NCI-H1694 treated with DMSO at 0.1 percent for 48 hours (cell line): ENCODE measurements at regions not wholly inside any gene's neighbourhood (a gene's known extent, or its start where the extent isn't known, plus 50 kb on each side); places are given as distances from the start of the nearest gene placed in this dataset.

Experiments used
- DNase-seq: peaks from one replicate; lab custom pipeline; 2025; lab: John Stamatoyannopoulos, UW

DNA sequence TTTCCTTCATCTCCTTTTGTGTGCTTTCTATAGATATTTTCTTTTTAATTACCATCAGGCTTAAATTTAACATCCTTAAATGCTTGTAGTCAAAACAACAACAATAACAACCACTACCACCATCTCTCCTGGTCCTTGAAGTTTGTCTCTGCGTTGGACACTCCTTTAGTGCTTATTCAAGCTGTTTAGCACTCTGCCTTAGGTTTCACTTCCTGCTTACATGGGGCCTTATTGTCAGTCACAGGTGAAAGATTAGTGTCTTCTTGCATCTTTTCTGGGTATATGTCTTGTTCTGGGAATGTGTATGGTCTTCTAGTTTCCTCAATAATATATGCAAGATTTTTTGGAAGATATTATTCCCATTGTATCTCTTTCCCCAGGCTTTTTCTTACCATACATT lies 240.1 kb upstream of the NXPH2 start:
- no peak for DNase-seq

DNA sequence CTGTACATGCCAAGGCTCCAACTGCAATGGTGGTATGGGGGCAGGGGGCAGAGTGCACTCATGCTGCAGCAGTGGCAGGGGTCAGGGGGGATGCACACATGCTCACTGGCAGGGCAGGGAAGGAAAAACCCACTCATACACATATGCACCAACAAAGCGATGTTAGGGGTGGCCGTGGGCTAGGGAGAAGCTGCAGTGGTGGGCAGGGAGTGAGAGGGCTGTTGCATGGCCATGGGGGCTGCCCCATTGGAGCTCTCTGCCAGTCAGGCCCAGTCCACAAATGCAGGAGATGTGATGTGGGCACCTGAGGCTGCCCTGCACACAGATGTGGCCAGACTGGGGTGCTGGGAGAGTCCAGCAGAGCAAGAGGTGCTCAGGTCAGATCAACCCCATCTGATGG lies 238.1 kb upstream of the NXPH2 start:
- DNase-seq = no peak

DNA sequence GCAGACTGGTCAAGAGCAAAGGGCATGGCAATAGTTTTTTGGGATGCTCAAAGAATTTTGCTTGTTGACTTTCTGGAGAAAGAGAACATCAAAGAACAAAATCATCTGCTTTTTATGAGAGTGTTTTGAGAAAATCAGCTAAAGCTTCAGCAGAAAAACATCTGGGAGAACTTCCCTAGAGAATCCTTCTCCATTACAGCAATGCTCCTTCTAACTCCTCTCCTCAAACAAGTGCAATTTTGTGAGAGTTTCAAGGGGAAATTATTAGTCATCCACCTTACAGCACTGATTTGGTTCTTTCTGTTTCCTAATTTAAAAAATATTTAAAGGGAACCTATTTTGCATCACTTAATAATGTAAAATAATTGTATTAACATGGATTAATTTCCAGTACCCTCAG lies 226.9 kb upstream of the NXPH2 start:
- DNase-seq = no peak

DNA sequence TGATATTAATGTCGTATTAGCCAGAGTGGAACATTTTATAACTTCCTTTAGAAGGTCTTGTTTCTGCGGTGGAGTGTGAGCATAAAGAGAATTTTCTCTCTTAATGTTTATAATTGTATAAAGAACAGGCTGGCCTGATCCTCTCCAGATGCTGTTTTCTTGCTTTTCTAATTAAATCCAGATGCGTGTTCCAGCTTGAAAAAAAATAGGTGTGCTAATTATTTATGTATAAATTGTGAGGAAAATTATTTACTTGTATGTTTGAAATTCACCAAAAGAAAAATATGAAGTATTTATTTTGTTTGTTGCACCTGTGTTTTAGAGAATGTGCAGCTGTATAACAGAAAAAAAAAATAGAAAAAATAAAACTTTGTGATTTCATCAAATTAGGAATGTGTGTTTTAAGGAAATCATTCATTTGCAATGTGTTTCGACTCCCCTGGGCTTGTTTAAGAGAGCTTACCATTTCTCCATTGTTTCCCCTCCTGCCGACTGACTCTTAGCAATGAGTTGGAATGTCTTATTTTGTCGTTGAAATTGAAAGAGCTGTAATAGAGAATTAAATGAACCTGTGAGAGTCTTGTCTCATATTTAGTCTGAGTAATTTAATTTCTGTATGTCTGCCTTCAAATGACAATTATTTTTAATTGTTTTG lies 220.1 kb upstream of the NXPH2 start:
- no peak for DNase-seq

DNA sequence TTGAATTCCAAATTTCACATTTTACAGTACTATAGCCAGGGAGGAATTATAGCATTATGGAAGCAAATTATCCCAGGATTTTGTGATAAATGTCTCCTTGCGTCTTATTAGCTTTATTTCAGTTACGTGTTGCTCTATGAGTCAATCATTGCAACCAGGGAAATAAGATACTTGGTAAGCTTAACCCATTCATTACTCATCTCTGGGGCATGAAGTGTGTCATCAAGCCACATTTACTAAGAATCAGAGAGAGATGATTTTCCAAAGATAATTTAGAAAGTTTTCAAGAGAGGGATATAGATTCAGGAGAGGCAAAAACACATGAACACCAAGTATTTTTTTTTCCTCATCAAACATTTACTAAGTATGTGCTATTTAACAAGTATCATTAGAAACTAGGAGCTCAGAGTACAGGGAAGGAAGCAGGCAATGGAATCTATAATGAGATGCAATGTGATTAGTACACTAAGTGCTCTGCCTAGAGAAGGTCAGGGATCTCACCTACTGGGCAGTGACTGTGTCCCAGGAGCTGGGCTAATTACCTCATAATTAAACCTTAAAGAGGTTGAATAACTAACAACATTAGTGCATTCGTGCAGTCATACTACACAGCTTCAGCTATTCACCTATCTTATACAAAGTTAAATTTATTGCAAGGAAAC lies 217.8 kb upstream of the NXPH2 start:
- no peak for DNase-seq

DNA sequence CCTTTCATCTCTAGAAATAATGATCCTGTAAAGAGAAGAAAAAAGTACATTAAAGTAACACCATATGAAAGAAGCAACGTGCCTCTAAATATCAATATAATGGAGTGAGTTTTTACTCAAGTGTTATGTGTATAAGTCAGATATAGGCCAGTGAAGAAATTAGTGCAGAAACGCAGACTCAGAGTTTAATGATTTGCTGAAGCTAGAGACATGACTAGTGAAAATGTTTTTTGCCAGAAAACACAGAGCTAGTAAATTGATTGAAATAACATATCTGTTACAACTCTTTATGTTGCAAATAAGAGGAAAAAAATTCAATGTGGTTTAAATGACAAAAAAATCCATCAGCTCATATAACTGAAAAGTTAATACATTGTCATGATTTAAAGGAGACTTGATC lies 217.2 kb upstream of the NXPH2 start:
- DNase-seq = no peak

DNA sequence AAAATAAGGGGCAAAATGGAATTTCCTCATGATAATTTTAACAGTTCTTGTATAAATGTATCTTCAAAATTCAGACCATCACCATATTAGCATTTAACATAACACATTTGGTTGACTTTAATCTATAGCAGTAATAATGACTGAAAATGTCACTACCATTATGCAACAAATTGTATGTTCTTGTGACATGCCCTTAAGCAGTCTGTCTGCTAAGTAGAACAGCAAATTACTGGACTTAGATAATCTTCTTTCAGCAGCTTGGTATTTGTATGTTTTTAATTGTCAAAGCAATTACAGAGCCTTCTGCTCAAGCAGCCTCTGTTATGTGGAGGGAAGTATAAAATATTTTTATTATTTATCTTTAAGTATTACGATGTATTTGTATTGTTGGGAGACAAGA lies 214.3 kb upstream of the NXPH2 start:
- no peak for DNase-seq

DNA sequence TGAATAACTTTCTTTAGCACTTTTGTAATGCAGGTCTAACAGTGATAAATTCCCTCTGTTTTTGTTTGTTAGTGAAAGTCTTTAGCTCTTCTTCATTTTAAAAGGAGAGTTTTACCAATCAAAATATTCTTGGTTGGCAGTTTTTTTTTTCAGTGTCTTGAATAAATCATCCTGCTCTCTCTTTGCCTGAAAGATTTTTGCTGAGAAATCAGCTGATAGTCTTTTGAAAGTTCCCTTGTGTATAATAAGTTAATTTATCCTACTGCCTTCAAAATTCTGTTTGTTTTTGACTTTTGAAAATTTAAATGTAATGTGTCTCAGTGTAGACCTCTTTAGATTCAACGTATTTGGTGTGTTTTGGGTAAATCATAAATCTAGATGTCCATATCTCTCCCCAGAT lies 205.7 kb upstream of the NXPH2 start:
- no peak for DNase-seq

DNA sequence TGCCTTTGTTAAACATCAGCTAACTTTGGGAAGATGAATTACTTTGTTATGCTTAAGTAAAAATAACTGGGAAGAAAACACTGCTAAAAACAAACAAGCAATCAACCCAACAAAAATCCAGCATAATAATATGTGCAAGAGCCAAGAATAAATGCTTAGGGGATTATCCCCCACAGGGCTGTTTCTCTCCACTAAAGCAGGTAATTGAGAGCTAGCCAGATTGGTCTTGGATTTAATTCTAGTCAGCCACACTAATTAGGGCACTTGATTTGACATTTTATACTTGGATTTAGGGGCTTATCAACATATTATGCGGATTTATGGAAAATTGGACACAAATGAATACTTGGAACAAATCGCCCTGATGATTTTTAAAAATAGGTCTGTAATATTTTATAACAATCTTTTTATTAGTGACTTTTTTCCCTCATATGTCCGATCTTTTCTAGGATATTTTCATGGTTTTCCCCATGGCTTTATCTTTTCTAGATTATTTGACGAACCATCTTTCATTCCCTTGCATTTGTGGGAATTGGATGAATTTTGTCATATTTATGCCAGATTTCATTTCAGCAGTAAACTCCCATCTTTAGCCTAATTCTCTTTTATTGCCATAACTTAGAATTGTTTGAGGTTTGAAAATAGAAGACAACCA lies 199.1 kb upstream of the NXPH2 start:
- DNase-seq = no peak

DNA sequence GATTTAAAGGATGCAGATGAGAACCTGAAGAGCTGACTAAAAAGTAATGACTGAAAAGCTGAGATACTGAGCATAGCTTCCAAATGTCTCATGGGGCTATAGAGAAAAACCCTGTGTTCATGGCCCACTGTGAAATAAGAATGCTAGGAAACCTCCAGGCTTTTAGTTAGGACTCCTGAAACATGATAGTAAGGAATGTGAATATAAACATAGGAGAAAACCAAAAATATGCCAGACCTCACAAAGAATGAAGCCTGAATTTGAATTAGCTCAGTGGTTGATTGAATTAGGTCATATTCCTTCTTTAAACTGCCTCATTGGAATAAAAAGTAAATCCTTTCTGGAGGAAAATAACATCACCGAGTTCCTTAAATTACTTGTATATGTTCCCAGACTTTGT lies 194.5 kb upstream of the NXPH2 start:
- DNase-seq = no peak

DNA sequence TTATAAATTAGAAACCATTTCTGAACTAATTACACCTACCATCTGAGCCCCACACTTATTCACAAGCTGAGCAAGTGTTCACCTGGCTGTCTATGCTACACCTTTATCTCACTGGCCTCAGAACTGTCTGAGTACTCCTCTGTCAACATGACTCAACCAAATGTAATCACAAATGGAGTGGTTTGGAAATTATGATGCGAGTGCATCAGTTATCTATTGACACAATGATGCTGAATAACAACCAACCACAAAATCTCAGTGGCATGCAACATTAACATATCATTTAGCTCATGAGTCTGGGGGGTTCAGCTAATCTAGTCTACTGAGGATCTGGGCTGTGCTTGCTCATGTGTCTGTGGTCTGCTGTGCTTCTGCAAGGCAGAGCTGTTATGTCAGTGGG lies 184.2 kb upstream of the NXPH2 start:
- DNase-seq = no peak

DNA sequence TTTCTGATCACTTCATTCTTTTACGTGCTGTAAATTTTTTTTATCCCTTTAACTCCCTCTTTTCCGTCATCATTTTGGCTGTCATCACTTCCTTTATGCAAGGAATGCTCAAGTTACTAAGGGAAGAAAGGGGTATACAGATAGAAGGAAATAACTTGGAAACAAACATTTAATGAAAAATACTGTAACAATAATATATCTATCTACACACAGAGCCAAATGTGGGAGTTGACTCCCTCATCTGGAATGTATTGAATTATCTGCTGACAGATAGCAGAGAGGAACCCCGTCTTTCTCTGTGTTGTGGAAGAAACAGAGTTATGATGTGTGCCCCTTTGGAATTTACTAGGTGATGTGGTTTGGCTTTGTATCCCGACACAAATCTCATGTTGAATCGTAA lies 182.5 kb upstream of the NXPH2 start:
- DNase-seq = no peak

DNA sequence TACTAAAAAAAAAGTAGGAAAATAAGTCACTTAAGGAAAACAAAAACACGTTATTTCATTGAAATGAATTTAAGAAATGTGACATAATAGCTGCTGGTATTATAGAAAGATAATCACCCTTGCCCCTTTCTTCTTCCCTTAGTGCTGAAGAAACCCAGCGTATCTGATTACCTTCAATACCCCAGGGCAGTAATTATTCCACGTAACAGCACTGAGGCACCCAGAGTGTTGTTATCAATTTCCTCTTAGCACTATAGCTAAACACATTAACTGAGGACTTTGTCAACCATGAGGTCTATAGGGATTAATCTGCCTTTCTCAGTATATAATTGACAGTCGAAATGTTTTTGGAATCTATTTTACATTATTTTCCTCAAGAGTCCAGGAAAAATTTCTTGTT lies 180.0 kb upstream of the NXPH2 start:
- no peak for DNase-seq

DNA sequence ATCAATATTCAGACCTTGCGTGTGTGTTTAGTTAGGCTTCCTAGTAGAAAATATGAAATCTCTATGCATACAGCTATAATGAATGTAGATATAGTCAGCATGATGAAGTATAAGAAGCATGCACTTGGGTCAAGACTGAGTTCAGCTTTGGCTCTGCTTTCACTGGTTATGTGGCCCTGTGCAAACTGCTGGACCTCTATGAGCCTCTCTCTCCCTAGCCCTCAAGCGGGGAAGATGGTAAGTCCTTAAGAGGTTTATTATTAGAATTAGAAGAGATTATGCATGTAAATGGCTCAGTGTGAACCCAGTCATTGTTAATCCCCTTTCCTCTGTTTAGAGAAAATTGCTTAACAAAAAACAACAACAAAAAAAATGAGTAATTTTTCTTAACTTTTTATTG lies 178.8 kb upstream of the NXPH2 start:
- no peak for DNase-seq

DNA sequence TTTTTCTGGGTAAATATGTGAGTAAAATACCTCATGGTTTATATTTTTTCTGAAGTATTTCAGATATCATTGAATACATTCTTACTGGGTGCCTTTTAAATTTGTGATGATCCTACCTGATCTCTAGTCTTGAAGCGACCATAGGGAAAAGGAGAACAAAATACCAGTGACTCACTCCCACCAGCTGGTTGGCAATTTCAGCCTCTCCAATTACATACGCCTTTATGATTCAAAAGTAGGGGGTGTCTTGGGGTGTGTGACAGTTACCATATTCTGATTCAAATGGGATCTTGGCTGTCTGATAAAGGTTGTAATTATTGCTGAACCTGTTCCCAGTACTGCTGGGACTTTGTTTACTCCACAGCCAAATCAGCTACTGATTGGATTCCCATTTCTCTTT lies 175.9 kb upstream of the NXPH2 start:
- no peak for DNase-seq

DNA sequence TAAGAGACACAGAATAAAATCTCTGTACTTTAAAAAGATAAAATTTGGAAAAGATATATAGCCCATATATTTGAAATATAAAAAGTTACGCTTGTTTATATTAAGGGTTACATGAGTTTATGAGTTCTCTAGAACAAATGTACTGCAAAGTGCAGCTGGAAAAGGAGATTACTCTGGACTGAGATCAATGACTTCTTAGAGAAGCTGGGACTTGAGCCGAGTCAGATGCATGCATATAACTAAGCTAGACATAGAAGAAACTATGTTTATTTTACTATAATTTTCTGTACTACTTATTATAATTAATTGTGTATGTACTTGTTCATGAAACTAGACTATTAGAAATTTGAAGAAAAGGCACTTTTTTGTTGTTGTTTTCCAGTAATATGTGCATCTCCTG lies 170.3 kb upstream of the NXPH2 start:
- no peak for DNase-seq

DNA sequence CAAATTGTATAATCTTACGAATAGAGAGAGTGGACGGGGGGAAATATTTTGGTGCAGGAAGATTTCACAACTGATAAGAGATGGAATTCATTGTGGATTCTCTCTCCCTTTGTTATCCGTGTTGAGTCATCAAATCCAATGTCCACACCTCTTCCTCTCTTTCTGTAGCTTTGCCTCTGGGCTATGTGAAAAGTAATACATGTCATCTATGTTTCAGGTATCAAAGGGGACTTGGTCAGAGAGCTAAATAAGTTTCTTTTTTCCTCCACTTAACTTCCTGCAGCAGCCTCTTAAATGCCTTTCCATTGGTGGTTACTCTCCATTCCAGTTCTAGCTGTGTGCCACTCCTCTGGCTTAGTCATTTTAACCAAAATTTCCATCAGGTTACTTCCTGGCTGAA lies 169.3 kb upstream of the NXPH2 start:
- no peak for DNase-seq

DNA sequence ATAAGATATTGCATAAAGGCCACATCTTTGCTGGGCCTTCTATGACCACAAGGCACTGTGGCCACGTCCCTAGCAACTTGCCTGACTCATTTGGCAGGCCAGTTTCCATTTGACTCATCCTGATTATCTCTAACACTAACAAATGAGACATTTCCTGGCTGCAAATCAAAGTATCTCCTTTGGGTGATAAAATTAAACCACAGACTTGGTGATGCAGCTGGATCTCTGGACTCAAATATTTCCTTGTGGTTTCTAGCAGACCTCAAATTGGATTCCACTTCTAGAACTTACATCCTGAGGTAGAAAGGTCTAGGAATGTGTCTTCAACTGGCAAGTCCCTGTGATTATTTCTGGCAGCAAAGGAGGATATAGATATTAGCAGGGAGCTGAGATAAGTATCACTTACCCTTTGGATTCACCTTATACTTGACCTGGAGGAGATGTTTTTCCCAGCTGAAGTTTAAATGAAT lies 167.9 kb upstream of the NXPH2 start:
- DNase-seq = no peak

DNA sequence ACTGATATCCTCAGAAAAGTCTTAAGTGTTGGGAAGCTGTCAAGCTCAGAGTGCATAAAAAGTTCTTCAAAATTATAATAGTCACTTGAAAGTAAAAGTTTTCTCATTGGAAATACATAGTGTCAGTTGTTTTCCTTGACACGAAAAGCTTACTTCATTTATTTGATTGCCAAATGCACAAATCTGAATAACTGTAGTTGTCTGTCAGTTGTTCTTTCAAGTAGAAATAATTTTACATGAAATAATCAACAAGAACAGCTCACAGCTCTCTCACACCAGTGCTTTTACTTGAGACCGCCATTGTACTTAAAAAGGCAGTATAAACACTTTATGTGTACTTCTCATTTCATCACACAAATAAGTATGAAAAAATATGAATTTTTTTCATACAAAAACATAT lies 163.3 kb upstream of the NXPH2 start:
- no peak for DNase-seq

DNA sequence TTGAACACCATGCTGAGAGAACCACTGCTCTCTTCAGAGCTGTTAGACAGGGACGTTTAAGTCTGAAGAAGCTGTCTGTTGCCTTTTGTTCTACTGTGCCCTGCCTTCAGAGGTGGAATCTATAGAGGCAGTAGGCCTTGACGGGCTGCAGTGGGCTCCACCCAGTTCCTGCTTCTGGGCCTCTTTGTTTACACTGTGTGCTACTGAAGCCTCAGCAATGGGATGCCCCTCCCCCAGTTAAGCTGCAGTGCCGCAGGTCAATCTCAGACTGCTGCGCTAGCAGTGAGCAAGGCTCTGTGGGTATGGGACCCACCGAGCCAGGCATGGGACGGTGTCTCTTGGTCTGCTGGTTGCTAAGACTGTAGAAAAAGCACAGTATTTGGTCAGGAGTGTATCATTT lies 162.3 kb upstream of the NXPH2 start:
- no peak for DNase-seq

DNA sequence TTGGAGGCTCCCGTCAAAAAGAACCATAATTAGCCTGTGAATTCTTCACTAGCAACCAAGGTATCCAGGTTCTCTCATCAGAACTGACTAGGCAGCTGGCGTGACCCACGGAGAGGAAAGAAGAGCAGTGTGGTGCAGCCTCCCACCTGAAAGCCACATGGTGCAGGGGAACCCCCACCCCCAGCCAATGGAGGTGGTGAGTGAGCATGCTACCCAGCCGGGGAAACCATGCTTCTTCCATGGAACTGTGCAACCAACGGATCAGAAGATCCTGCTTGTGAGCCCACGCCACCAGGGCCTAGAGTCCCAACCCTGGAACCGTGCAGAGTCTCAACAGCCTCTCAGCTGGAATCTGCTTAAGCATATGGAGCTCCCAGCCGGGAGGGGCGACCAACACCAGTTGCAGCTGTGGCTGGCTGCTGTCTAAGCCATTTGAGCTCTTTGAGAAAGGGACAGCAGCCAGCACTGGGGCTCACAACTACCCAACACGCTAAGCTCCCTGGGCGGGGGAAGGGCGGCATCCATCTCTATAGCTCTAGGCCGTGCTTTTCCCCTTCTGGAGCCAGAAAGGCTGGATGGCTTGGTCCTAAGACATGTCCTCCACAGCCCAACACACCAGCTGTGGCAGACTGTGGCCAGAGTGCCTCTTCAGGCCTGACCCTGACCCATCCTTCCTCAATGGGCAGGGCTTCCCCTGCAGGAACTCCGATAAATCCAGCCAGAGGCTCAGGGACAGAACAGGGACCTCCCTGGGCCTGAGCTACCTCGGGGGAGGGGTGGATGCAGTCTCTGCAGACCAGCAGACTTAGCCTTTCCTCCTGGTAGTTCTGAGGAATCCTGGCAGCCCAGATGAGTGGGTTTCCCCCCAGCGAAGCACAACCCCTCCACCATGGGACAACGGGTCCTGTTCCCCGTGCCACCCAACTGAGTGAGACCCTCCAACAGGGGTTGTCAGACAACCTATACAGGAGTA lies 151.4 kb upstream of the NXPH2 start:
- DNase-seq = no peak

DNA sequence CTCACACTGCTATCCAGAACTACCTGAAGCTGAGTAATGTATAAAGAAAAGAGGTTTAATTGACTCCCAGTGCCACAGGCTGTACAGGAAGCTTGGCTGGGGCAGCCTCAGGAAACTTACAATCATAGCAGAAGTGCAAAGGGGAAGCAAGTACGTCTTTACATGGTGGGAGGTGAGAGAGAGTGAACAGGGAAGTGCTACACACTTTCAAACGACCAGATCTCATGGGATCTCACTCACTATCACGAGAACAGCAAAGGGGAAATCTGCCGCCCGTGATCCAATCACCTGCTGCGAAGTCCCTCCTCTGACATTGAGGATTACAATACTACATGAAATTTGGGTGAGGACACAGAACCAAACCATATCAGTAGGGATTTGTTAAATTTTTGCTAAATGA lies 150.4 kb upstream of the NXPH2 start:
- no peak for DNase-seq
